Fibroblast of peridontal ligament (primary cell): ENCODE measurements at regions not wholly inside any gene's neighbourhood (a gene's known extent, or its start where the extent isn't known, plus 50 kb on each side); places are given as distances from the start of the nearest gene placed in this dataset.
A peak's percentile ranks its signal among the peaks of the same experiment; 100 is the strongest.
"Not testable (repeated sequence)": the region's sequence is repeated elsewhere in the genome, so short reads cannot be mapped to it uniquely, and the experiment has no call there.

ENCODE experiments used
- DNase-seq: peaks from one replicate; pipeline ENCODE4 v3.0.0-alpha.2; 2010; ENCODE audit errors: extremely low read depth

GRCh38 chr5:155116456-155117251, 103.1 kb downstream of the KIF4B start:
- DNase-seq, result no peak

GRCh38 chr5:155125551-155126095, 112.1 kb downstream of the KIF4B start:
- DNase-seq, result no peak

- DNase-seq, result no peak
These were observed 113.0 kb downstream of the KIF4B start for GRCh38 chr5:155126573-155126972.

- no peak for DNase-seq
These were observed 114.0 kb downstream of the KIF4B start for GRCh38 chr5:155127552-155127951.

GRCh38 chr5:155128786-155129512, 115.4 kb downstream of the KIF4B start:
- no peak for DNase-seq

- no peak for DNase-seq
These were observed 115.9 kb downstream of the KIF4B start for GRCh38 chr5:155129513-155129880.

GRCh38 chr5:155134130-155134529, 120.6 kb downstream of the KIF4B start:
- no peak for DNase-seq

GRCh38 chr5:155136216-155136850, 122.8 kb downstream of the KIF4B start:
- DNase-seq, result no peak

GRCh38 chr5:155137683-155138082, 124.1 kb downstream of the KIF4B start:
- no peak for DNase-seq

- DNase-seq, result no peak
These were observed 127.1 kb downstream of the KIF4B start for GRCh38 chr5:155140646-155141045.

GRCh38 chr5:155144956-155145355, 131.4 kb downstream of the KIF4B start:
- DNase-seq, result no peak

- DNase-seq, result peak; percentile 11
These were observed 133.7 kb downstream of the KIF4B start for GRCh38 chr5:155147222-155147621.

GRCh38 chr5:155148694-155149093, 135.1 kb downstream of the KIF4B start:
- no peak for DNase-seq

- no peak for DNase-seq
These were observed 136.5 kb downstream of the KIF4B start for GRCh38 chr5:155150012-155150411.

GRCh38 chr5:155154973-155155372, 141.4 kb downstream of the KIF4B start:
- DNase-seq, result no peak

- DNase-seq, result not testable (repeated sequence)
These were observed 149.5 kb downstream of the KIF4B start for GRCh38 chr5:155163084-155163483.

GRCh38 chr5:155167736-155168135, 154.2 kb downstream of the KIF4B start:
- no peak for DNase-seq

GRCh38 chr5:155181542-155181941, 168.0 kb downstream of the KIF4B start:
- no peak for DNase-seq

- no peak for DNase-seq
These were observed 175.9 kb downstream of the KIF4B start for GRCh38 chr5:155189476-155189875.

- no peak for DNase-seq
These were observed 176.4 kb downstream of the KIF4B start for GRCh38 chr5:155189981-155190380.

GRCh38 chr5:155193029-155193428, 179.5 kb downstream of the KIF4B start:
- DNase-seq, result no peak

GRCh38 chr5:155193483-155194107, 180.0 kb downstream of the KIF4B start:
- DNase-seq, result no peak
